GM23338 (cell line): ENCODE measurements at regions not wholly inside any gene's neighbourhood (a gene's known extent, or its start where the extent isn't known, plus 50 kb on each side); places are given as distances from the start of the nearest gene placed in this dataset.

ENCODE experiments used
- ATAC-seq: fragments of 200-7000 bp; cut with Tn5 transposase; 3 replicates; pipeline ENCODE4 v1.9.1; 2020
- DNase-seq: peaks from one replicate; pipeline ENCODE4 v3.0.0-alpha.2; 2015; ENCODE audit warnings: low spot score
- H2AFZ ChIP-seq: fragments of 200-600 bp; sonication (generic); 2 replicates; pipeline ENCODE4 v1.8.0; 2016; ENCODE audit warnings: antibody characterized with exemption, mild to moderate bottlenecking, moderate library complexity
- H3F3A ChIP-seq: fragments of 200-600 bp; sonication (generic); replicated peaks from 2 replicates; pipeline ENCODE4 v1.8.0; 2017; ENCODE audit warnings: antibody characterized with exemption, mixed run types, low read depth
- H3K27ac ChIP-seq: fragments of 200-600 bp; sonication (generic); 2 replicates; pipeline ENCODE4 v1.6.1; 2016; ENCODE audit warnings: low read depth
- H3K27me3 ChIP-seq: fragments of 200-600 bp; sonication (generic); 2 replicates; pipeline ENCODE4 v1.8.0; 2016; ENCODE audit warnings: mild to moderate bottlenecking, mixed run types, moderate library complexity; ENCODE audit not compliant: insufficient read depth
- H3K36me3 ChIP-seq: fragments of 200-600 bp; sonication (generic); 2 replicates; pipeline ENCODE4 v1.8.0; 2016; ENCODE audit warnings: mild to moderate bottlenecking; ENCODE audit not compliant: insufficient read depth
- H3K4me1 ChIP-seq: fragments of 200-600 bp; sonication (generic); 2 replicates; pipeline ENCODE4 v1.8.0; 2016; ENCODE audit warnings: mild to moderate bottlenecking, moderate library complexity; ENCODE audit not compliant: insufficient read depth
- H3K4me2 ChIP-seq: fragments of 200-600 bp; sonication (generic); 2 replicates; pipeline ENCODE4 v1.7.1; 2017; ENCODE audit warnings: mixed run types
- H3K4me3 ChIP-seq: fragments of 200-600 bp; sonication (generic); 2 replicates; pipeline ENCODE4 v1.6.1; 2016; ENCODE audit warnings: mixed run types
- H3K79me2 ChIP-seq: fragments of 200-600 bp; sonication (generic); replicated peaks from 2 replicates; pipeline ENCODE4 v1.8.0; 2017; ENCODE audit warnings: mild to moderate bottlenecking; ENCODE audit not compliant: insufficient read depth
- H3K9me2 ChIP-seq: fragments of 200-600 bp; sonication (generic); 2 replicates; pipeline ENCODE4 v1.8.0; 2017; ENCODE audit not compliant: insufficient read depth
- H4K20me1 ChIP-seq: fragments of 200-600 bp; sonication (generic); replicated peaks from 2 replicates; pipeline ENCODE4 v1.8.0; 2017; ENCODE audit warnings: mild to moderate bottlenecking; ENCODE audit not compliant: insufficient read depth
- H3K27ac Mint-ChIP-seq: 2 replicates; pipeline ENCODE4 v1.8.0; 2020; ENCODE audit warnings: inconsistent platforms, mild to moderate bottlenecking, moderate library complexity, mixed read lengths
- H3K27me3 Mint-ChIP-seq: 3 replicates; pipeline ENCODE4 v1.8.0; 2022; ENCODE audit warnings: low read depth, mild to moderate bottlenecking, moderate library complexity, mixed read lengths, inconsistent platforms; ENCODE audit not compliant: insufficient read depth, poor library complexity
- H3K36me3 Mint-ChIP-seq: 3 replicates; pipeline ENCODE4 v1.8.0; 2021; ENCODE audit warnings: low read depth, mild to moderate bottlenecking, inconsistent platforms, moderate library complexity, mixed read lengths
- H3K4me1 Mint-ChIP-seq: 3 replicates; pipeline ENCODE4 v1.8.0; 2020; ENCODE audit warnings: mild to moderate bottlenecking, inconsistent platforms, mixed read lengths
- H3K4me3 Mint-ChIP-seq: 3 replicates; pipeline ENCODE4 v1.8.0; 2021; ENCODE audit warnings: moderate library complexity, mild to moderate bottlenecking, inconsistent platforms, mixed read lengths
- H3K9me3 Mint-ChIP-seq: 3 replicates; pipeline ENCODE4 v1.8.0; 2020; ENCODE audit warnings: moderate library complexity, mild to moderate bottlenecking, inconsistent platforms, mixed read lengths
- CREB1 ChIP-seq: fragments of 250-450 bp; sonication (Bioruptor Pico); IDR thresholded peaks from 2 replicates; pipeline ENCODE4 v1.5.0; 2020; ENCODE audit warnings: low read depth, mild to moderate bottlenecking, moderate library complexity
- CTCF ChIP-seq, 2 experiments: fragments of 200-600 bp in 1 of 2; sonication (generic) in 1 of 2; conservative IDR thresholded peaks; 2 replicates each; pipeline versions ENCODE4 v1.5.1 to v1.6.1; 2016 to 2017; ENCODE audit warnings: antibody characterized with exemption in 2 of 2, low read depth in 2 of 2, mild to moderate bottlenecking in 2 of 2, moderate library complexity in 1 of 2
- EZH2phosphoT487 ChIP-seq: fragments of 200-600 bp; sonication (generic); IDR thresholded peaks from one replicate; pipeline ENCODE4 v1.8.1; 2018; ENCODE audit warnings: antibody characterized with exemption; ENCODE audit not compliant: unreplicated experiment
- JUNB ChIP-seq: IDR thresholded peaks from one replicate; pipeline ENCODE4 v1.6.1; 2016; ENCODE audit warnings: antibody characterized with exemption; ENCODE audit not compliant: unreplicated experiment
- NANOG ChIP-seq: IDR thresholded peaks from 2 replicates; pipeline ENCODE4 v1.6.1; 2016; ENCODE audit warnings: antibody characterized with exemption, borderline replicate concordance
- POLR2AphosphoS5 ChIP-seq: IDR thresholded peaks from 2 replicates; pipeline ENCODE4 v1.6.1; 2016; ENCODE audit warnings: antibody characterized with exemption, low read depth
- REST ChIP-seq: IDR thresholded peaks from one replicate; pipeline ENCODE4 v1.6.1; 2018; ENCODE audit warnings: antibody characterized with exemption; ENCODE audit not compliant: unreplicated experiment
- STAT1 ChIP-seq: IDR thresholded peaks from one replicate; pipeline ENCODE4 v1.6.1; 2016; ENCODE audit warnings: antibody characterized with exemption; ENCODE audit not compliant: unreplicated experiment
- ZNF462 ChIP-seq: fragments of 250-450 bp; sonication (Bioruptor Pico); IDR thresholded peaks from 2 replicates; pipeline ENCODE4 v1.5.0; 2020; ENCODE audit warnings: mild to moderate bottlenecking, moderate library complexity

GRCh38 chr16:65490286-65490685 lies 368.4 kb upstream of the CDH11 start (continued):
- no peak for TF ChIP-seq REST

- H2AFZ ChIP-seq: no peak overlapping the region
- Mint-ChIP-seq H3K9me3 (no peaks in the 10 kb centered on the region; the same call in 2 of the 3 replicates), H3K4me1 (peaks cover 9% of the 10 kb centered on the region; the same call in 2 of the 3 replicates), H3K27ac (no peak overlapping the region), H3K36me3 (no peaks in the 10 kb centered on the region), H3K27me3 (no peaks in the 10 kb centered on the region), H3K4me3 (no peak overlapping the region)
- H3K27ac ChIP-seq: no peak overlapping the region
- H3K36me3 ChIP-seq: no peaks in the 10 kb centered on the region
- no peaks in the 10 kb centered on the region for H3K79me2 ChIP-seq
- H3K27me3 ChIP-seq: no peaks in the 10 kb centered on the region
- DNase-seq: no peak
- H4K20me1 ChIP-seq: no peaks in the 10 kb centered on the region
- H3K9me2 ChIP-seq: no peaks in the 10 kb centered on the region
- peaks cover 11% of the 10 kb centered on the region for H3K4me1 ChIP-seq
- no peak overlapping the region for H3K4me2 ChIP-seq
- ATAC-seq: no peak
- no peaks in the 10 kb centered on the region for H3F3A ChIP-seq
- H3K4me3 ChIP-seq: no peak overlapping the region
- TF ChIP-seq NANOG (no peak), POLR2AphosphoS5 (no peak), REST (no peak), EZH2phosphoT487 (no peak), JUNB (no peak), STAT1 (no peak), CTCF (conservative IDR thresholded peaks at IDR 0.05; ENCODE audit: low read depth in 2 of 2) (no peak), CREB1 (CRISPR knock-in tag) (no peak), ZNF462 (CRISPR knock-in tag) (no peak)
Observed at GRCh38 chr16:65489531-65490023, 367.7 kb upstream of the CDH11 start.
